Coronary artery (tissue), 2 donors: ENCODE measurements at regions not wholly inside any gene's neighbourhood (a gene's known extent, or its start where the extent isn't known, plus 50 kb on each side); places are given as distances from the start of the nearest gene placed in this dataset.

Experiments used
- DNase-seq: peaks from one replicate; pipeline ENCODE4 v3.0.0-alpha.2; 2017; ENCODE audit warnings: low spot score
- H3K27ac ChIP-seq, 2 donors: fragments of 200-600 bp; sonication (generic); one replicate each; pipeline ENCODE4 v1.5.1; 2016 to 2019
- H3K4me3 ChIP-seq: fragments of 200-600 bp; sonication (generic); 2 replicates; pipeline ENCODE4 v1.5.1; 2016; ENCODE audit warnings: mild to moderate bottlenecking, moderate library complexity
- TF ChIP-seq, protein P1 (sequence below): fragments of 200-600 bp; sonication (generic); IDR thresholded peaks from one replicate; pipeline ENCODE4 v1.5.1; 2019; ENCODE audit warnings: antibody characterized with exemption

GRCh38 chr4:157558016-157558415 is 337.5 kb downstream of the GRIA2 start:
- no peak for DNase-seq
- Histone ChIP-seq H3K4me3 (no peak overlapping the region), H3K27ac (no peak overlapping the region)
- TF ChIP-seq, protein P1, sequence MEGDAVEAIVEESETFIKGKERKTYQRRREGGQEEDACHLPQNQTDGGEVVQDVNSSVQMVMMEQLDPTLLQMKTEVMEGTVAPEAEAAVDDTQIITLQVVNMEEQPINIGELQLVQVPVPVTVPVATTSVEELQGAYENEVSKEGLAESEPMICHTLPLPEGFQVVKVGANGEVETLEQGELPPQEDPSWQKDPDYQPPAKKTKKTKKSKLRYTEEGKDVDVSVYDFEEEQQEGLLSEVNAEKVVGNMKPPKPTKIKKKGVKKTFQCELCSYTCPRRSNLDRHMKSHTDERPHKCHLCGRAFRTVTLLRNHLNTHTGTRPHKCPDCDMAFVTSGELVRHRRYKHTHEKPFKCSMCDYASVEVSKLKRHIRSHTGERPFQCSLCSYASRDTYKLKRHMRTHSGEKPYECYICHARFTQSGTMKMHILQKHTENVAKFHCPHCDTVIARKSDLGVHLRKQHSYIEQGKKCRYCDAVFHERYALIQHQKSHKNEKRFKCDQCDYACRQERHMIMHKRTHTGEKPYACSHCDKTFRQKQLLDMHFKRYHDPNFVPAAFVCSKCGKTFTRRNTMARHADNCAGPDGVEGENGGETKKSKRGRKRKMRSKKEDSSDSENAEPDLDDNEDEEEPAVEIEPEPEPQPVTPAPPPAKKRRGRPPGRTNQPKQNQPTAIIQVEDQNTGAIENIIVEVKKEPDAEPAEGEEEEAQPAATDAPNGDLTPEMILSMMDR: no peak

GRCh38 chr4:157550028-157550427 is 329.5 kb downstream of the GRIA2 start:
- no peak overlapping the region for H3K4me3 ChIP-seq
- TF ChIP-seq, protein P1: no peak
- no peak for DNase-seq
- H3K27ac ChIP-seq: no peak overlapping the region

DNA sequence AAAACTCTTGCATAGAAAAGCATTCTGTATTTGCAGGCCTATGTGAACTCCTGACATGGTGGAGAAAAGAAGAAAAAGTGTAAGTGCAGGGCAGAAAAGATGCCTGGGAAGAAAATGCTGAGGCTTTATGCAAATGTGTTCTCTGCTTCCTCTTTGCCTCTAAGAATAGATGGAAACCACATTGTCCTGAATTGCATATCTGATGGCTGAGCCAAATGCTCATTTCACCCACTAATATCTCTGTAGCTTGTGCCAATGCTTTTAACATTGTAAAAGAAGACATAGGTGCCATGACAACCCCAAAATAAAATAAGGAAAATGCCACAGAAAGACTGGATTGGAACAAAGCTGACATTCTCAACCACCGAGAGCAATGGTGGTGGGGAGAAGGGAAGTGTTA is 307.4 kb downstream of the GRIA2 start:
- TF ChIP-seq, protein P1: no peak
- no peak overlapping the region for H3K27ac ChIP-seq
- no peak overlapping the region for H3K4me3 ChIP-seq
- DNase-seq: no peak

DNA sequence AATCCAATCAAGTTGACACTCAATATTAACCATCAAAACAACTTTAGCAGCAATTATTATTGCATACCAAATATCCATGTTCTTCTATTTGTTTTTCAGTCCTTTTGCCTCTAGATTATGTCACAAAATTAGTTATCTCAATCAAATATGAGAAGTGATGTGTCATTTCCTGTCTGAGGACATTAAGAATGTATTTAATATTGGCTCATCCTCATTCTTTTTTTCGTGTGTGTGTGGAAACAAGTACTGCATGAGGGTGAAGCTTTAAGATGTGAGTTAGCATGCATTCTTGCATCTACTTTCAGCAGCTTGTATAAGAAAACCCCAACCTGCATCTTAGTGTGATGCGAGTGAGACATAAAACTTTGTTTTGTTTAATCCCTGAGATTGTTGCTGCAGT is 301.4 kb downstream of the GRIA2 start:
- Histone ChIP-seq H3K4me3 (no peak overlapping the region), H3K27ac (no peak overlapping the region)
- no peak for DNase-seq
- TF ChIP-seq, protein P1: no peak

DNA sequence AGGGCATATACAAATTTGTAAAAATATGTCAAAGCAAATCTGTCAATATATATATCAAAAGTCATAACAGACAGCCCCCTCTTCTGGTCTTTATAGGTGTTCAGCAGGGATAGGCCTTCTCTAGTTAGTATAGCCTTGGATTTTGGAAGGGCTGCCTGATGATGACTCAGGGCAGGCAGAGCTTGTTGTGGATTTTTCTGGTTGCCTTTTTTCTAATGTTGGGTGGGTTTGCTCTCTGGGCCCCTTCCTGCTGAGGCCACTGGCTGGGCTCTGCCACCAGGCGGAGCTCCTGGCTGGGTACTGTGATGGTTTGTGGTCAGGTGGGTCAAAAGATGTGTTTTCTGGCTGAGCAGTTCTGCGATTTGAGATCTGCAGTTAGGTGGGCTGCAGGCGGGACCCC is 294.2 kb downstream of the GRIA2 start:
- TF ChIP-seq, protein P1: no peak
- no peak overlapping the region for H3K4me3 ChIP-seq
- DNase-seq: no peak
- H3K27ac ChIP-seq: no peak overlapping the region

DNA sequence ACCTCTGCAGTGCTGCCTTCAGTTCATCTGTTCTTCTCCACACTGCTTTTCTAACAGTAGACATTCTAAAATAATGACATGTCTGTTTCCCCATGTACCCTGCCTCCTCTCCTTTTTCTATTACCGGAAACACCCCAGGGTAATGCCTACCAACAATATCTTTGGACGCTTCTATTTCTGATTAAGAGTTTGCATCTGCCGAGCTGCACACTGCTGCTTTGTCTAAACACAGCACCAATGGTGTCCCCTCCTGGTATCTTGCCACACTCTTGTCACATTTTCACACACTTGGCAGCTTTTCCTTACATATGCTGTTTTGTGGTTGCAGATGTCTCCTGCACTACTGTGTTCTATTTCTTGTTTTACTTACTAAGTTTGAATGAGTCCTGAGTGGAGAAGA is 288.8 kb downstream of the GRIA2 start:
- no peak for DNase-seq
- TF ChIP-seq, protein P1: no peak
- no peak overlapping the region for H3K27ac ChIP-seq
- H3K4me3 ChIP-seq: no peak overlapping the region

- Histone ChIP-seq H3K4me3 (no peak overlapping the region), H3K27ac (no peak overlapping the region)
- TF ChIP-seq, protein P1: no peak
- no peak for DNase-seq
Observed at GRCh38 chr4:157502656-157503055, 282.1 kb downstream of the GRIA2 start.
